Chondrocyte (in vitro differentiated cells): ENCODE measurements at regions not wholly inside any gene's neighbourhood (a gene's known extent, or its start where the extent isn't known, plus 50 kb on each side); places are given as distances from the start of the nearest gene placed in this dataset.
A peak's percentile ranks its signal among the peaks of the same experiment; 100 is the strongest.
"Not testable (repeated sequence)": the region's sequence is repeated elsewhere in the genome, so short reads cannot be mapped to it uniquely, and the experiment has no call there.

Experiments
- DNase-seq: peaks from one replicate; pipeline ENCODE4 v3.0.0; 2021; ENCODE audit warnings: mixed read lengths, low spot score
- H3K27ac Mint-ChIP-seq: one replicate; pipeline ENCODE4 v1.8.0; 2021; ENCODE audit warnings: mild to moderate bottlenecking, moderate library complexity, mixed read lengths; ENCODE audit not compliant: unreplicated experiment
- H3K27me3 Mint-ChIP-seq: 2 replicates; pipeline ENCODE4 v1.8.0; 2021; ENCODE audit warnings: low read depth, mixed read lengths
- H3K36me3 Mint-ChIP-seq: 2 replicates; pipeline ENCODE4 v1.8.0; 2021; ENCODE audit warnings: low read depth, mixed read lengths
- H3K4me1 Mint-ChIP-seq: 2 replicates; pipeline ENCODE4 v1.8.0; 2021; ENCODE audit warnings: low read depth, mild to moderate bottlenecking, mixed read lengths
- H3K4me3 Mint-ChIP-seq: one replicate; pipeline ENCODE4 v1.8.0; 2021; ENCODE audit warnings: mild to moderate bottlenecking, moderate library complexity, mixed read lengths; ENCODE audit not compliant: unreplicated experiment
- H3K9me3 Mint-ChIP-seq: 2 replicates; pipeline ENCODE4 v1.8.0; 2021; ENCODE audit warnings: low read depth, mixed read lengths
- TF ChIP-seq, protein P1 (sequence below): fragments of 200-600 bp; sonication (generic); IDR thresholded peaks from 2 replicates; pipeline ENCODE4 v1.5.0; 2021; ENCODE audit warnings: antibody characterized with exemption, mild to moderate bottlenecking, moderate library complexity

DNA sequence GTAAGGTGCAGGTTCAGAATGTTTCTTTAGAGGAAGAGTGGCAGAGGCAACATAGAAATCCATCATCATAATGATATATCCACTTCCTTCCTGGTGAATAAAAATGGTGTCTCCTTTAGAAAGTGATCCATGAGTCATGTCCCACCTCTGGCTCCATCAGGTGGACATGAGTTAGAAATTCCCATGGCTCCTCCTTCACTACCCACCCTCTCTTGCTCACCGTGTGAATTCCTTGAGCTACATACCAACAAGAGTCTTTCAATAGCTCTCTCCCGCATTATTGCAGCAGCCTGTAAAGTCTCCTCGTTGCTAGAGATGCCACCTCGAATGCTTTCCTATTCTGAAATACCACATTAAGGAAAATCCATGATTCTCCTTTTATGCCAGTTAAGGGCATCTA is 317.6 kb downstream of the LNPK start:
- H3K27me3 Mint-ChIP-seq, result peaks cover 26% of the 10 kb centered on the region
- no peaks in the 10 kb centered on the region for H3K4me1 Mint-ChIP-seq
- TF ChIP-seq, protein P1, sequence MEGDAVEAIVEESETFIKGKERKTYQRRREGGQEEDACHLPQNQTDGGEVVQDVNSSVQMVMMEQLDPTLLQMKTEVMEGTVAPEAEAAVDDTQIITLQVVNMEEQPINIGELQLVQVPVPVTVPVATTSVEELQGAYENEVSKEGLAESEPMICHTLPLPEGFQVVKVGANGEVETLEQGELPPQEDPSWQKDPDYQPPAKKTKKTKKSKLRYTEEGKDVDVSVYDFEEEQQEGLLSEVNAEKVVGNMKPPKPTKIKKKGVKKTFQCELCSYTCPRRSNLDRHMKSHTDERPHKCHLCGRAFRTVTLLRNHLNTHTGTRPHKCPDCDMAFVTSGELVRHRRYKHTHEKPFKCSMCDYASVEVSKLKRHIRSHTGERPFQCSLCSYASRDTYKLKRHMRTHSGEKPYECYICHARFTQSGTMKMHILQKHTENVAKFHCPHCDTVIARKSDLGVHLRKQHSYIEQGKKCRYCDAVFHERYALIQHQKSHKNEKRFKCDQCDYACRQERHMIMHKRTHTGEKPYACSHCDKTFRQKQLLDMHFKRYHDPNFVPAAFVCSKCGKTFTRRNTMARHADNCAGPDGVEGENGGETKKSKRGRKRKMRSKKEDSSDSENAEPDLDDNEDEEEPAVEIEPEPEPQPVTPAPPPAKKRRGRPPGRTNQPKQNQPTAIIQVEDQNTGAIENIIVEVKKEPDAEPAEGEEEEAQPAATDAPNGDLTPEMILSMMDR, result no peak
- no peak overlapping the region for H3K4me3 Mint-ChIP-seq
- H3K36me3 Mint-ChIP-seq, result no peaks in the 10 kb centered on the region
- H3K27ac Mint-ChIP-seq, result no peak overlapping the region
- DNase-seq, result no peak
- H3K9me3 Mint-ChIP-seq, result no peaks in the 10 kb centered on the region

DNA sequence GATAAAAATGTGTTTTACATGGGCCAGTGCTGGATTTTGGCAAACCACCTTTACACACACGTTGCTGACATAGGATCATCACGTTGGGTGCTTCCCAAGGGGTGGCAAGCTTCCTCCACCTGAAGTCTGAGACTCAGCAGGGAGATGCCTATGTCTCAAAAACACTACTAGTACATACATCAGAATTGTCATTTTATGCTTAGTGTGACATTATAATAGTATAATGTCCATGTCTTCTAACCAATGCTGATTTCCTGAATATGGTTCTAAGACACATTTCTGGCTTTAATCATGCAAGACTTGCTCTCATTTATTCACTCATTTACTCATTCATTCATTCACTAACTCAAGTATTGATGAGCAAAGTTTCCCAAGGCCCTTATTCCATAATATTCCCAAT is 322.3 kb downstream of the LNPK start:
- H3K27me3 Mint-ChIP-seq, result peaks cover 7% of the 10 kb centered on the region
- no peak overlapping the region for H3K4me3 Mint-ChIP-seq
- H3K27ac Mint-ChIP-seq, result no peak overlapping the region

DNA sequence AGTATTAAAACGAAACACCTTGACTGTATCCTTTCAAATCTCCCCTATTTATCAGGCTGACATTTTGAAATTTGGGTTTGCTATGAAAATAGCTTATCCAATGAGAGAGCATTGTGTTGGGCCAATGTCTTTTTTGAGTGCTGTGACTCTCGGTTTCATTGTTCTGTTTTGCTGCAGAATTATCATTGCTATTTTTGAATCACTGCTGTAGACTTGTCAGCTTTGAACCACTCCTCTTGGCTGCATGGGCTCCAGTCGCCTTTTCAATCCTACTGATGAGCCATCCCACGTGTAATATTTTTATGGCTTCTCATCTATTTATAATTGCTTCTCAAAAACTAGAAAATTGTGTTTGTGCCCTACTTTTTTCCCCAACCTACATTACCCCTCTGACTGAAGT is 322.8 kb downstream of the LNPK start:
- TF ChIP-seq, protein P1, result no peak
- DNase-seq, result no peak
- Mint-ChIP-seq H3K36me3 (no peaks in the 10 kb centered on the region), H3K27me3 (peaks cover 6% of the 10 kb centered on the region), H3K4me3 (no peak overlapping the region), H3K4me1 (no peaks in the 10 kb centered on the region), H3K9me3 (peaks cover 3% of the 10 kb centered on the region), H3K27ac (no peak overlapping the region)

More for the DNA sequence above, 322.3 kb downstream of the LNPK start:
- DNase-seq, result no peak
- TF ChIP-seq, protein P1, result no peak
- H3K4me1 Mint-ChIP-seq, result no peaks in the 10 kb centered on the region
- H3K36me3 Mint-ChIP-seq, result no peaks in the 10 kb centered on the region
- H3K9me3 Mint-ChIP-seq, result peaks cover 1% of the 10 kb centered on the region

DNA sequence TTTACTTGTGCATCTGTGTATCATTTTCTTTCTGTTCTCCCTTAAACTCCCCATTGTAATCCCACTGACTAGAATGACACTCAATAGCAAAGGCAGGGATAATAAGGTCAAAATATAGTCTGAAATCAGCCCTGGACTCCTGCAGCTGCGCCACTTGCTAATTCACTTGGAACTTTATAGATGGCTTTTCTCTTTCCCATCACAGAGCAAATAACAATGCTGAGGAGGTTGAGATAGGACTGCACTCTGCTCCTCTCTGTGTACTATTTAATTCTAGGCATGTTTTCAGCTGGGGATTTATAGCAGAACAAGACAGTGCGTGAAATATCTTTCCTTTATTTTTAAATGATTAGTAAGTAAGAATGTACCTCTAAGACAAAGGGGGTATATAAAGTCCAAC is 324.2 kb downstream of the LNPK start:
- DNase-seq, result no peak
- TF ChIP-seq, protein P1, result no peak
- Mint-ChIP-seq H3K27ac (no peak overlapping the region), H3K9me3 (peaks cover 14% of the 10 kb centered on the region), H3K36me3 (no peaks in the 10 kb centered on the region), H3K27me3 (peaks cover 5% of the 10 kb centered on the region), H3K4me1 (no peaks in the 10 kb centered on the region), H3K4me3 (no peak overlapping the region)

DNA sequence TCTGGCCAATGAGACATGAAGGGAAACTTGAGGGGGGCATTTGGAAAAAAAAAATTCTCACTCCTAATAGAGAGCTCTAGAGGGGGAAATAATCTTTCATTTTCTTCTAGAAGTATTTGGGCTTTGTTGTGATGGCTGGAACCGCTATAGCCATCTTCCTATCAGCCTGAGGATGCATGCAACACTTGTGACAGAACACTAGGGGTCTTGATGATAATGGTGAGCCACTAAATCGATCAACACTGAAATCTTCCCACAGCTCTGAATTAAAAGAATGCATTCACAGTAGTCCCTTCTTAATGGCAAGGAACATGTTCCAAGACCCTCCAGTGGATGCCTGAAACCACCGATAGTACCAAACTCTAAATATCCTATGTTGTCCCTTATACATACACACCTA is 325.3 kb downstream of the LNPK start:
- TF ChIP-seq, protein P1, result no peak
- Mint-ChIP-seq H3K9me3 (peaks cover 24% of the 10 kb centered on the region), H3K4me1 (no peaks in the 10 kb centered on the region), H3K27me3 (peaks cover 5% of the 10 kb centered on the region), H3K4me3 (no peak overlapping the region), H3K36me3 (no peaks in the 10 kb centered on the region), H3K27ac (no peak overlapping the region)
- DNase-seq, result no peak

DNA sequence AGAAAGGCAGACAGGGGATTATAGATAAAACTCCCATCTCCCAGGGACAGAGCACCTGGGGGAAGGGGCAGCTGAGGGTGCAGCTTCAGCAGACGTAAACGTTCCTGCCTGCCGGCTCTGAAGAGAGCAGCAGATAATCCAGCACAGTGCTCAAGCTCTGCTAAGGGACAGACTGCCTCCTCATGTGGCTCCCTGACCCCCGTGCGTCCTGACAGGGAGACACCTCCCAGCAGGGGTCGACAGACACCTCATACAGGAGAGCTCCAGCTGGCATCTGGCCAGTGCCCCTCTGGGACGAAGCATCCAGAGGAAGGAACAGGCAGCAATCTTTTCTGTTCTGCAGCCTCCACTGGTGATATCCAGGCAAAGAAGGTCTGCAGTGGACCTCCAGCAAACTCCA is 333.3 kb downstream of the LNPK start:
- peaks cover 33% of the 10 kb centered on the region for H3K9me3 Mint-ChIP-seq
- not testable (repeated sequence) for H3K27me3 Mint-ChIP-seq, H3K27ac Mint-ChIP-seq, H3K36me3 Mint-ChIP-seq, H3K4me3 Mint-ChIP-seq, H3K4me1 Mint-ChIP-seq
- DNase-seq, result peak; percentile 70
